Lower leg skin (tissue), 3 donors: ENCODE measurements at regions not wholly inside any gene's neighbourhood (a gene's known extent, or its start where the extent isn't known, plus 50 kb on each side); places are given as distances from the start of the nearest gene placed in this dataset.

ENCODE experiments used
- POLR2A ChIP-seq, 2 donors: fragments of 450-650 bp; IDR thresholded peaks; one replicate each; pipeline ENCODE4 v1.6.1; 2016 to 2017; ENCODE audit warnings: antibody characterized with exemption in 2 of 2, mild to moderate bottlenecking in 1 of 2, moderate library complexity in 1 of 2
- TF ChIP-seq, protein P1 (sequence below), 3 donors: fragments of 450-650 bp; IDR thresholded peaks; one replicate each; pipeline ENCODE4 v1.5.1; 2016; ENCODE audit warnings: antibody characterized with exemption in 3 of 3, mild to moderate bottlenecking in 3 of 3, moderate library complexity in 2 of 3

DNA sequence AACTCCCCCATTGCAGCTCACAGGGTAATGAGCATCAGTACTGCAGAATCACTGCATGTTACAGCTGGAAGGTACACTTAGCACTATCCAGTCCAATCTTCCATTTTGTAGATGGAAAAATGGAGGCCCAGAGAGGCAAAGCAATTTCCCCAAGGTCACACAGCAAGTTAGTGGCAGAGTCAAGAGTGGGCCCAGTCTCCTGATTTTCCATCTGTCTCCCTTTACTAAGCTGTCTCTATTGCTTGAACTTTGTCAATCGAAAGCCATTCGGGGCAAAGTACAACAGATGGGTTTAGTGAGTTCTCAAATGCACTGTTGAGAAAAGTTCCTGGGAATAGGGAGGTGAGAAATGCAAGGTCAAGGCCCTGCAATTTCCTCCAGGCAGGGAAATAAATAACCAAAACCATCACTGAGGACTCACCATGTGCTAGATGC, 50.4 kb upstream of the IFFO2 start:
- TF ChIP-seq, protein P1, sequence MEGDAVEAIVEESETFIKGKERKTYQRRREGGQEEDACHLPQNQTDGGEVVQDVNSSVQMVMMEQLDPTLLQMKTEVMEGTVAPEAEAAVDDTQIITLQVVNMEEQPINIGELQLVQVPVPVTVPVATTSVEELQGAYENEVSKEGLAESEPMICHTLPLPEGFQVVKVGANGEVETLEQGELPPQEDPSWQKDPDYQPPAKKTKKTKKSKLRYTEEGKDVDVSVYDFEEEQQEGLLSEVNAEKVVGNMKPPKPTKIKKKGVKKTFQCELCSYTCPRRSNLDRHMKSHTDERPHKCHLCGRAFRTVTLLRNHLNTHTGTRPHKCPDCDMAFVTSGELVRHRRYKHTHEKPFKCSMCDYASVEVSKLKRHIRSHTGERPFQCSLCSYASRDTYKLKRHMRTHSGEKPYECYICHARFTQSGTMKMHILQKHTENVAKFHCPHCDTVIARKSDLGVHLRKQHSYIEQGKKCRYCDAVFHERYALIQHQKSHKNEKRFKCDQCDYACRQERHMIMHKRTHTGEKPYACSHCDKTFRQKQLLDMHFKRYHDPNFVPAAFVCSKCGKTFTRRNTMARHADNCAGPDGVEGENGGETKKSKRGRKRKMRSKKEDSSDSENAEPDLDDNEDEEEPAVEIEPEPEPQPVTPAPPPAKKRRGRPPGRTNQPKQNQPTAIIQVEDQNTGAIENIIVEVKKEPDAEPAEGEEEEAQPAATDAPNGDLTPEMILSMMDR (IDR thresholded peaks at IDR 0.05): no peak
- no peak for TF ChIP-seq POLR2A (IDR thresholded peaks at IDR 0.05)
